GF-D8 (cell line): ENCODE measurements at regions not wholly inside any gene's neighbourhood (a gene's known extent, or its start where the extent isn't known, plus 50 kb on each side); places are given as distances from the start of the nearest gene placed in this dataset.
A peak's percentile ranks its signal among the peaks of the same experiment; 100 is the strongest.

Experiments used
- DNase-seq: peaks from one replicate; lab custom pipeline; 2025; lab: John Stamatoyannopoulos, UW

DNA sequence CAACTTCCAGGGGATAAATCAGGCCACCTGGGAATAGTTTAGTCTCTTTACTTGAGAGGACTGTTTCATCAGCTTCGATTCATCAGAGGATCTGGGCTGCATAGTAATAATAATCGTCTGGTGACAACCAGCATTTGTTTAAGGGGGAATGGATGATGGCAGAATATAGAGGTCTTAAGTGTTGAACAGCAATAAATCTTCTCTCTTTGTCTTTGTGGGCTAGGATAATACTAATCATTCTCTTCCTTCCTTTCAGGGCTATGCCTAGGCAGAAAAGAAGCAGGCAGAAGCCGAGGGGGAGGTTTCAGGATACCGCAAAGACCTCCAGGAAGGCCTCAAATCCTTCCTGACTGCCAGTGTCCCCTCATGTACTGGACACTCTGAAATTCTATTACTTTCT lies 150.4 kb upstream of the GAREM1 start:
- no peak for DNase-seq

DNA sequence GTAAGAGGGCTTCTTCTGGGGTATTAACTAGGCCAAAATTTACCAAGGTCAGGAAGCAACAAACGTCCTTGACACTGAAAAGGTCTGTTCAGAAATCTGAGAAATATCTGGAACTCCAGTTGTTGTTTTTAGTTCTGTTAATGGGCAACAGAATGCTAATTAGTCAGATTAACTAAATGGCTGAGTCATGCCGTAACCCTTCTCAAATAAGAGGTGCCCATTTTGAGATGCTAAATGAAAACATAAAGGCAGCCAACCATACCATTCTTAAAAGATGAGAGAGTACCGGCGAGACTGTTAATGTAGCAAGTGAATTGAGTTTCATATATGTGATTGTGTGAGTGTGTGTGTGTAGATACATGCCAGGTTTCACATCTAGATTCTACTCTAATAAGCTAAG lies 147.9 kb upstream of the GAREM1 start:
- no peak for DNase-seq

DNA sequence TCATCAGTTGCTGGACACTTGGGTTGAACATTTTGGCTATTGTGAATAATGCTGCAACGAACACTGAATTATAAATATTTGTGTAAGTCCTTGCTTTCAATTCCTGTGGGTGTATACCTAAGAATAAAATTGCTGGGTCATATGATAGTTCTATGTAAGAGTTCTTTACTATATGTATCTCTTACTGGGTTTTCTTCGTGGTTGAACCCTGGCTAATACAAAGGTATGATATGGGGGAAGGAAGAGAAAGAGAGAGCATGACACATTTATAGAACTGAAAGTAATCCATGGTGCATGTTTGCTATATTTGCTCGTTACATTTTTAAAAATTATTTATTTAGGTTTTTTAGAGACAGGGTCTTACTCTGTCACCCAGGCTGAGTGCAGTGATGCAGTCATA lies 143.1 kb upstream of the GAREM1 start:
- no peak for DNase-seq

DNA sequence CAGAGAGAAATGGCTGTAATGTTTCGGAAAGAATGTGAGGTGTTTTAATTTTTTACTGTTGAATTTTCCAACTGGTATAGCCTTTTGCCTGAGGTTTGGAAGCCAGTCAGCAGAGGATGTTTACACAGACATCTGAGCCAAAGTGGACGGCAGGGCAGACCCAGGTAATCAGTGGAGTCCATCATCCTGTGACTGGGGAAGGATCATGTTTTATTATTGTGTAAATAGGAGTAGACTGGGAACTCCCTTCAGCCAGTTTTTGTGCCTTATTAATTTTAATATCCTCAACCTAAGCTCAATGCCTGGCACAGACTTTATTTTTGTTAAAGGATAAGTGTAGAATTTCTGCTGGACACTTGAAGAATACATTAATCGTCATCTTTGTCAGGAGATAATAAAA lies 142.0 kb upstream of the GAREM1 start:
- DNase-seq = no peak

DNA sequence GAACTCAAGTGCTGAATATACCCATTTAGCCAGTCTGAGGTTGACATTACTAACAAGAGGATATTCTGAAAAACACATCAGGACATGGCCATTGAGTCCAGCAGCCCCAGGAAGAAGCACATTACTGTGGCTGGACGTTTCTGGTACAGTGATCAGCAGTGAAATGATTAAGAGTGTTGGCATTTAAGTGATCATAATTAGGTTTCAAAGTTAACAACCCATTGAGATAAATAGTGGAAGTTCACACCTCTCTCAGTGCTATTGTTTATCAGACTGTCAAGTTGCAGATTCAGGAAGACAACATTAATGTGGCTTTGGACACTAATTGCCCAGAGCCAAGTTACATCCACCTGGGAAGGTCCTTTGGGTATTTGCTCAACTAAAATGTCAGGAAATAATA lies 139.5 kb upstream of the GAREM1 start:
- DNase-seq = no peak

DNA sequence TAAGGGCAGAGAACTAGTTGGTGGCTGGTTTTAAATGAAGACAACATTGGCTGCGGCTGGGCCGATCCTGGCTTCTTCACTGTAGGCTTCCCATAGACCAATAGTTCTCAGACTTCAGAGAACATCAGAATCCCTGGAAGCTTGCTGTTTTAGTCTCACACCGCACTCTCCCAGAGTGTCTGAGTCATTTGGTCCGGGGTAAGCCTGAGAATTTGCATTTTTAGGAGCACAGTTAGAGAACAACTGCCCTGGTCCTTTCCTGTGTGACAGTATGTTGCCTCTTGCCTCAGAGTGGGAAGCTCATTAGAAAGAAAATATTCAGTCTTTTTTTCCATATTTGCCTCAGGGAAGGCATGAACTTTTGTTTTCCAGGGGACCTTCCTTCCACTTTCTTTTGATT lies 137.1 kb upstream of the GAREM1 start:
- DNase-seq = no peak

DNA sequence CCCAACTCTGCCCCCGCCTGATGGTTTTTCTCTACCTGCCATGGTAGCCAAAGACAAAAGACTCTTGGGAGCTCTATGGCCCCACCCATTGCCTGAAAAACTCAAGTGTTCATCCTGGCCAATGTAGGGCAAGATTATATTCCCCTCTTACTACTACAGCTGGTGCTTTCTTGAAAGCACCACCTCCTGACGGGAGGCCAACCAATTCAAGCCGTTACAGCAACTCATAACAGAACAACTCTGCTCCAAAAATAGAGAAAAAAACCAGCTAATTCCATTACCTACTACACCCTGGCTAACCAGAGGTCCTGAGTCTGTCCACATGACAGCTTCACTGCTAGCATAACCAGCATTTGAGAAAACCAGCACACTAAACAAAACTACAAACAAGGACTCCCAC lies 127.5 kb upstream of the GAREM1 start:
- no peak for DNase-seq

DNA sequence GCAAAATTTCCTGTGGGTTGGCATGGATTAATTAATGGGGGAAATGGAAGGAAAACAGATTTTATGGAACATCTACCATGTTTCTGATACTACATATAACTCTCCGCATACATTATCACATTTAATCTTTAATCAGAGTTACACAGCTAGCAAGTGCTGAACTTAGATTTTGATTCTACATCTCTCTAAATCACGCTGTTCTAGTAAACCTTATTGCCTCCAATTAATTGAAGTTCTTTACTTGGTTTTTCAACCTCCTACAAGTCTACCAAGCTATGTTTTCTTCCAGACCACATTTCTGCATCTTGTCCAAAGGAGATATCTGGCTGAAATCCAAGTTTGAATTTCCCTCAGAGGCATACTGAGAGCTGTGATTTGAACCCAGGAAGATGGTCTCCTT lies 125.8 kb upstream of the GAREM1 start:
- no peak for DNase-seq

DNA sequence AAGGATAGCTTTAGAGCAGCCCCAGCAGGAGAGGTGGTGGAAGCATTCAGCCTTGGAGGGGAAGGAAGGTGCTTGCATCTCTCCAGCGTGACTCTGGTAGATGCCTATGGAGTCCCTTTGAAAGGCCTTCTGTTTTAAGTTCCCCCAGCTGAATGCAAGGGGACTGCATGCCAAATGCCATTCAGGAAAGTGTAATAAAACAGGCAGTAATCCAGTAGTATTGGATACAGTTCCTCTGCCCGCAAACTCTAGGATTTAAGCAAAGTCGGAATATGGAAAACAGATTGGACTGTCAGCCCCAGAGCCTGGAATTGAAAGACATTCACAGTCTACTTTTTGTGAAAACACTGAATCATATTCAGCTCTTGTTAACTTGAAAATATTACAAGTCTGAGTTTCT lies 125.2 kb upstream of the GAREM1 start:
- DNase-seq = no peak

DNA sequence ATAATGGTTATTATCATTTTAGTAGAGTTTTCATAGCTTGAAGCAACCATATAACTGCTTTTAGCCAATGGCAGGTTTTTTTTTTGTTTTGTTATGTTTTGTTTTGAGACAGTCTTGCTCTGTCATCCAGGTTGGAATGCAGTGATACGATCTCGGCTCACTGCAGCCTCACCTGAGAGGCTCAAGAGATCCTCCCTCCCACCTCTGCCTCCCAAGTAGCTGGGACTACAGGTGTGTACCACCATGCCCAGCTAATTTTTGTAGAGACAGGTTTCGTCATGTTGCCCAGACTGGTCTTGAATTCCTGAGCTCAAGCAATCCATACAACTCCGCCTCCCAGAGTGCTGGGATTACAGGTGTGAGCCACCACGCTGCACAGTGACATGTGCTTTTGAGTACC lies 117.5 kb upstream of the GAREM1 start:
- DNase-seq = no peak

DNA sequence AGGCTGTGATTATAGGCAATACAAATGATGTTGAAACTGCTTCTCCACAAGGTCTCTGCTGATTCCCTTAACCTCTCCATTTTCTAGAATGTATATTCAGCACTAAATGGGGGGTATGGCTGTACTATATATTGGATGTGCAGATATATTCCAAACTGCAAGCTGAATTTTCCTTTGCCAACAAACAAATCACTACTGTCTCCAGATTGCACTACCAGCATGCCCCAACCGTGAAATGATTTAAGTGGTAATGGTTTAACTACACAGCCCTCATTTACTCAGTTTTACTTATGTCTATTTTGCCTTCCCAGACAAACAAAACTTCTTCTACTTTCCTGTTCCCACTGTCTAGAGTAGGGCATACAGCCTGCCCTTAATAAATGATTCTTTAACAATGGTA lies 112.7 kb upstream of the GAREM1 start:
- no peak for DNase-seq

DNA sequence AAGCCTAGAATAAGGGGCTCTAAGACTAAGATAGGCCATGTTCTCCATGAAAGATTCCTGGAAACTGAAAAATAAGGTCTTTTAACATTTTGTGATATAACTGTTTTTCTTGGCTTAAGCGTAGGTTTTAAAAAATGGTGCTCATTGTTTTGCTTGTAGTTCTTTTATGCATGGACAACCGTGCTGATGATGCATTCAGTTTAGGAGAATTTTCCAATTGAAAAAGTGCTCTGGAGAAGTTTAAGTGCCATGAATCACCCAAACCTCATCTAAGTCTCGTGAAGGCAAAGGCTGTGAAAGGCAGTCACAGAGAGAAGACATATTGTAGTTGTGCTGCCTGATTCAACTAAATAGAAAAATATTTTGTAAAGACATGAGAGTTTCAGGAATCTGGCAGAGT lies 111.8 kb upstream of the GAREM1 start:
- DNase-seq = no peak

DNA sequence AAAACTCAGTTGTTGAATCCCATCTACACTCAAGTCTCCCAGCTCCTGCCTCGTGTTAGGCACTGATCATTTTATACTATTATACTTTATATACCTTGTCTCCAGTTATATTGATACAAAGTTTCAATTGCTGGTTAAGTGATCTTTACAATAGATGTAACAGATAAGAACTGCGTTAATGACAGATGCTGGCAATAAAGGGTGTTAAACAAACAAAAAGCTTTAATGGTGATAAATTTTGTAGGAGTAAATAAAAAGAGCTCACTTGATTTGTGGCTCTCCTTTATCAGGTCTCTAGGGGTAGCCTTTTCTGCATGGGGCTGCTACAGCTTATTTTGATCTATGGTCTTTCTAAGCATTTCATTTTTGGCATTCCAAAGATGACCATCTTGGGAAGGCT lies 106.9 kb upstream of the GAREM1 start:
- no peak for DNase-seq

DNA sequence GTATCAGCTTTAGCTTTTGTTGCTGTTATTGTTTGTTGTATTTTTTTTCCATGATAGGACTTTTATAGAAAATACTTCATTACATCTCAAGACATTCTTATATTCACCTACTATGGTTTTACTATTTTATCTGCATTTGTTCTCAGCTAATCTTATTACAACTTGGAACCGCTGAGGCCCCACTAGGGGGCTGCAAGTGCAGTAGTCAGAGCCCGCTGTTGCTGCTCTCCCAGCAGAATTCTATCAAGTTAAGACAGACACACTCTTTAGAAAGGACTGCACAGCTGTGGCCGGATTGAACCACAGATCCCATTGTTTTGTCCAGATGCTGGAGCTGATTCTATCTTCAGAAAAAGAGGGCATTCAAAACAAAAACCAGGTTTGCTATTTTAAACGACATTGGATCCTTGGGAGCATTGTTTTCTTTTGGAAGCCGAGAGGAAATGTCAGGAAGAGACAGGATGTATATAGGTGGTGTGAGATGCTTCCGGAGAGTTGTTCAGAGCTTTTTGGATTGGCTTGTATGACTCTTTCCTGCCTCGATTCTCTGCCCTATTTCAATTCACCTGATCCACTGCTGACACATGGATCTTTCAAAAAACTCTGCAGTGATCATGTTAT lies 105.7 kb upstream of the GAREM1 start:
- DNase-seq = no peak

DNA sequence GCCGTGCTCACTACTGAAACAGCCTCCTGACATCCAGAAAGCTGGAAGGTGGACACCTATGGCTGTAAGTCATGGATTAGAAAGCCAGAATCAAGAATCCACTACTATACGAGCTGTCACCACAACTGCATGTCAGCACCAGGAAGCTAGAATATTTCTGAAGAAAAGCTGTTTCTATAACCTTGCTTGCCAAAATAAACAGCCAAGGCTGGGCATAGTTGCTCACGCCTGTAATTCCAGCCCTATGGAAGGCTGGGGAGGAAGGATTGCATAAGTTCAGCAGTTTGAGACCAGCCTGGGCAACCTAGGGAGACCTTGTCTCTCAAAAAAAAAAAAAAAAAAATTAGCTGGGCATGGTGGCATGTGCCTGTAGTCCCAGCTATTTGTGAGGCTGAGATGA lies 96.3 kb upstream of the GAREM1 start:
- DNase-seq = no peak

DNA sequence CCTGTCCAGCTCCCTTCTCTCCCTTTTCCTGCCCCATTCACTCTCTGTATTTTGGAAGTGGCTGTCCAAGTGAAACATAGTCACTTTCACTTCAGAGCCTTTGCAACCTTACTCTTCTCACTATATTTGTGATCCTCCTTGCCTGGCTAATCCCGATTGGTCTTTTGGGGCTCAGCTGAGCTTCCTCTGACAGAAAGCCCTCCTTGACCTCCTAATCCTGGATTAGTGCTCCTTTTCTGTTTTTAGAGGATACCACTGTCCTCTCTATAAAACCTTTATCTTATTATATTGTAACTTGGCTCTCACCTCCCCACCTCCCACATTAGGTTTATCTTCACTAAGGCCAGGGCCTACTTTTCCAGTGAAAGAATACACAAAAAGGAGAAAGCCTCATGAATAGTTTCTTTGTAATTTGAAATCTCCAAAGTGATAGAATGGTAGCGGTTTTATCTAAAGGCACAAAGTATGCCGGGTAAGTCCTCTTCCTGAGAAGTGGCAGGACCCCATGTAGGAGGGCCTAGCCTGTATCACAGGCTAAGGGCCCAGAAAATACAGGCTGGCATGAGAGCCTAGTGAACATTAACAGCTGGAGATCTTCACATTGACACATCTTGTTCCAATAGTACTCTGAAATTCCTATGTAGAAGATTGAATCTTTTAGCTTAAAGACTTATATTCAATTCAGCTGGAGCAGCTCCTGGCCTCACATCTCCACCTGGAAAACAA lies 83.1 kb upstream of the GAREM1 start:
- DNase-seq = no peak

DNA sequence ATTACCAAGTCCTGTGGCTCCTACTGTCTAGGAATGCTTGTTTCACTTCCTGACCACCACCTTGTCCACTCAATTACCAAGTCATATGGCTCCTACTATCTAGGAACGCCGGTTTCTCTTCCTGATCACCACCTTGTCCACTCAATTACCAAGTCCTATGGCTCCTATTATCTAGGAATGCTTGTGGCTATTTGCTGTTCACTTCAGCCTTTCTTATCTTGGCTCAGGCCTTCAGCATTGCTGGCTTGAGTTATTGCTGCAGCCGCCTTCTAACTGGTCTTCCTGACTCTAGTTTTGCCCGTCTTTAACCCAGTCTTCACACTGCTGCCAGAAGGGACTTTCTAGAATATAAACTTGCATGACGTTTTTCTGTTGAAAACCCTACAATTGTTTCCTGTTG lies 82.5 kb upstream of the GAREM1 start:
- no peak for DNase-seq

DNA sequence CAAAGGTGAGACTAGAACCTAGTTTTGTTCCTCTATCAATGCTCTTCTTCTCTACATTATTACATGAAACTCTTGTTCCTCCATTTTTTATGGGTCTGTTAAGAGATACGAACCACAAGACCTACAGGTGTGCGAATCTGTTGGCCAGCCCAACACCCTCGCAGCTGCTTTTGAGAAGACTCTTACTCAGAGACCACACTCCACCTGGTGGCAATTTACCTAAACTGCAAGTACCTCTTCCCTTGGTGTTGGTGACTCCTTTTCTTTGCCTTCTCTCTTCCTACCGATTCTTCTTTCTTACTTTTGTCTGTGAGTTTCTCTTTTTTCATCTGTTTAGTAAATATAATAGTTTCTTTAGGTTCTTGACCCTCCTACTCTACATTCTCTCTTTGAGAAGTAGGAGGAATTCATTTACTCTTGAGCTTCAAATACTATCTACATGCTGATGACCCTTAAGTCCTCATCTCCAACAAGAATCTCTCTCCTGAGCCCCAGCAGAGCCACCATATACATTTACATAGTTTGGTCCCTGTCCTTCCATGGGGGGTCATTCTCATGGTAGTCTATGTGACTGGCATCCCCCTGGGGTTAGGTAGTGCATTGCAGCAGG lies 81.8 kb upstream of the GAREM1 start:
- no peak for DNase-seq

DNA sequence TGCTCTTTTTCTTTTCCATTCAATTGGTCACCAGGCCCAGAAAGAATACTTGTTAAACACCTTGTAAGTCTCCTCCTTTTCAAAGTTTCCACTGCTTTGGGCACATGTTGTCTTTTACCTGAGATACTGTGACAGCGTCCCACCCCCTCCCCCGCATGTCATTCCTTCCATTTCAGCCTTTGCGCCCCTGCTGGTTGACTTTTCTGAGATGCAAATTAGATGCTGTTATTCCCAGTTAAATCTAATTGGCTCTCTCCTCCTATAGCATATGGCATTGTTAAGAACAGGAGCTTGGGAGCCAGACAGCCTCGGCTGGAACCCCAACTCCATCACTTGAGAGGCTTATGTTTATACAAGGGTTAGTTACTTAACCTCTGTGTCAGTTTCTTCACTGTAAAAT lies 80.3 kb upstream of the GAREM1 start:
- no peak for DNase-seq

DNA sequence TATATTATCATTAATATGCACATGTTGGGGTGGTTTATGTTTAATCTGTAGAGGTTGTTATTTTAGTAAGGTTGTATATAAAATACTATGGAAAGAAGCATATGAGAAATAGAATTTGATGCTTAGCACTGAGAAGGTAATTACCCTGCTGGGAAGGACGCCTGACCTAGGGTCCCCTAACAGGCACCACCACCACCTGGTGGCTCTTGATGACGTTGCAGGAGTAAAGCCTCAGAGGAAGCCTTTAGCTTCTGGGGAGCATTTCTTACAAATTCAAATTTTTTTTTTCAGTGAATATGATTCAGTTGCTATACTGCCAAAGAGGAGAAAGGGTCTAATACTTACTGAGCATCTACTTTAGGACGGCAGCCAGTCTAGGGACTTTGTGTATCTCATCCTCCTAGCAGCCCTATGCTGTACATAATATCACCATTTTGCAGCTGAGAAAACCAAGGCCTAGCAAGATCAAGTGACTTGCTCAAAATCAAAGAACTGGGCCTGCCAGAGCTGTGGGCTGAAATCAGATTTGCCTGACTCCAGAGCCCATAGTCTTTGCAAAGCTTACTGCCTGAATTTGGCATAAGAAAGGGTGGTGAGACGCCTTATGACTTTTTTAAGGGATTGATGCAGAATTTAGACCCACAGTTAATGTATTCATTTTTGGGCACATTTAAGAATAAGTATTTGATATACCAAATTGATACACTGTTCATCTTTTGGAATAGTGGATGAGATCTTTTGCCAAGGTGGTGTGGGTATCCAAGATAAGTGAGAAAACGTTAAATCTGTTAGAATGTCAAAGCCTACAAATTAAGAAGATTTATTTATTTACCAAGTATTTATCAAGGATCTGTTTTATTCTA lies 78.8 kb upstream of the GAREM1 start:
- DNase-seq = peak; percentile 10

DNA sequence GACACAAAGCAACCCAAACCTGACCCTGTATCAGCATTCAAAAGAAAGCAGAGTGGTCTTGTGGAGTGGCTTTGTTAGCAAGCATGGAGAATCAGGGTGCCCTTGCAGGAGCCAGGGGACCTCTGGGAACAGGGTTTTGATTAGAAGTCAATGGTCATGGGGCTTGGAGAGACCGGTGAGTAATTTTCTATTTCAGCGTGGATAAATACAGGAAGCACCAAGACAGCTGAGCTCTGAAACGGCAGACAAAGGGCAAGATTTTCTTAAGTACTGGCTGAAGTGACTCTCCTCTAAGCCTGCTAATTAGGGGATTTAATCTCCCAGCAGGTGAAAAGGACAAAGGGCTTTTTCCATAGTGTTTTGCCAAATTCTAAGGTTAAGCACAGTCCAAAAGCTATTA lies 78.0 kb upstream of the GAREM1 start:
- DNase-seq = no peak

DNA sequence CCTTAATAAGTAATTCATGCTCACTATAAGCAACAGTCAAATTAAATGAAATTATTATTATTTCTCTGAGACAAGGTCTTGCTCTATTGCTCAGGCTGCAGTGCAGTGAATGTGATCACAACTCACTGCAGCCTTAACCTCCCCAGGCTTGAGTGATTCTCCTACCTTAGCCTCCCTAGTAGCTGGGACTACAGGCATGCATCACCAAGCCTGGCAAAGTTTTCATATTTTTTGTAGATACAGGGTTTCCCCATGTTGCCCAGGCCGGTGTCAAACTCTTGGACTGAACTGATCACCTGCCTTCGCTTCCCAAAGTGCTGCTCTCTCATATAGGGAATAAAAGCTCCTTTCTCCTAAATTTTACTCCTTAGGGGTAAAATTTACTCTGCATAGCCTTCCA lies 74.9 kb upstream of the GAREM1 start:
- DNase-seq = no peak

DNA sequence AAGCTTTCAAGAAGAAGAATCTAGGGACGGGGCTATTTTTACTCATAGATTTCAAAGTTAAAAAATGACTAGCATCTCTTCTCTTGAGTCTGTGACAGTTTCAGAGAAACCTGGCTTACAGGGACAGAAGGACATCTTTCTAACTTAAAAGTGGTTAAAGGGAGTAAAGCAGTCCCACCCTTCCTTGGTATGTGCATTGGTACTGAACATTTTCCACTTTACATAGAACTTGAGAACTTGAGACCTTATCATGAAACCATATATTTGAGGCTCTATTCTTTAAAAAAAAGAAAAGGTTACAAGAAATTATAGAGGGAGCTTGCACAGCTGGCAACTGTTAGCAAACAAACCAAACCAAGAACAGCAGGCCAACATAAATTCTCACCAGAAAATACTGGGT lies 73.4 kb upstream of the GAREM1 start:
- DNase-seq = no peak
